ENCODE measurements at regions not wholly inside any gene's neighbourhood (a gene's known extent, or its start where the extent isn't known, plus 50 kb on each side); places are given as distances from the start of the nearest gene placed in this dataset.
"Not testable (repeated sequence)": the region's sequence is repeated elsewhere in the genome, so short reads cannot be mapped to it uniquely, and the experiment has no call there.

DNA sequence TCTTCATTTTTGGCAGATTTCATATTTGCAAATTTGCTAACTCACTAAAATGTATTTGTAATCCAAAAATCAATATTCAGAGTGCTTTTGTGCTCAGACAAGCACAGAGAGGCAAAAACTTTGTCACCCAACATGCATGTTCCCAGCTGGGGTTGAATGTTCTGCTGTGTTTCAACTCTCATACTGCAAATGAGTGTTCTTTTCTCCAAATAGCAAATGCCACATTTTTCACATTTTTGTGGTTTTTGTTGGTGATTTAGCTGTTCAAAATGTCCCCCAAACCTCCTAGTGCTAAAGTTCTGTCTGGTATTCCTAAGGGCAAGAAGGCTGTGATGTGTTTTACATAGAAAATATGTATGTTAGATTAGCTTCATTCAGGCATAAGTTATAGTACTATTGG, 87.3 kb upstream of the PCSK5 start:
- DNase-seq: no peak

DNA sequence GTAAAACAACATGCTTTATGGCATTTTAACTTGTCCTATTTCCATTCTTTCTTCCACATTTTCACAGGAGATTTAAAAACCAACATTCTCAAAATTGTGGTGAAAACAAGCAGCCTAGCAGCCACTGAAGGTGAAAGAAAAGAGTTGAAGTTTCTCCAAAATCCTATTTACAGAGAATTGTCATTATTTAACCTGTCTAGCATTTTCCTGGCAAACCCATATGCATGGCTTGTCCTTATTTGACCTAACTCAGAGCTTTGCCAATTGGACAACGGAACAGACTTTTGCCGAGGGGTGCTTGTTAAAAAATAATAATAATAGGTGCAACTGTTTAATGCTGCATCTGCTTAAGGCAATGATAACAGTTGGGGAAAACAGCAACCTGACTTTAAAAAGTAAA, 80.4 kb upstream of the PCSK5 start:
- no peak for DNase-seq

DNA sequence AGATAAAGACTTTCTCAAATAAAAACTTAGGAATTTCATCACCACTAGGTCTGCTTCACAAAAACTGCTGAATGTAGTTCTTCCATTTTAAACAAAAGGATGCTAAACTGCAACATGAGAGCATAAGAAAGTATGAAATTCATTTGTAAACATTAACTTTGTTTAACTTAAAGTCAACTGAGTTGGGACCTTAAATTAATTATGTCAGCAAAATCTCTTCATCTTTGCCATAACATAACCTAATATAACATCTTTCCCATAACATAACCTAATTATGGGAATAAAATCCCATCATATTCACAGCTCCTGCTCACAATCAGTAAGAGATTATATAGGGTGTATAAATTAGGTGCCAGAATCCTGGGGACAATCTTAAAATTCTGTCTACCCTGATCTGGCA, 78.8 kb upstream of the PCSK5 start:
- DNase-seq: no peak

DNA sequence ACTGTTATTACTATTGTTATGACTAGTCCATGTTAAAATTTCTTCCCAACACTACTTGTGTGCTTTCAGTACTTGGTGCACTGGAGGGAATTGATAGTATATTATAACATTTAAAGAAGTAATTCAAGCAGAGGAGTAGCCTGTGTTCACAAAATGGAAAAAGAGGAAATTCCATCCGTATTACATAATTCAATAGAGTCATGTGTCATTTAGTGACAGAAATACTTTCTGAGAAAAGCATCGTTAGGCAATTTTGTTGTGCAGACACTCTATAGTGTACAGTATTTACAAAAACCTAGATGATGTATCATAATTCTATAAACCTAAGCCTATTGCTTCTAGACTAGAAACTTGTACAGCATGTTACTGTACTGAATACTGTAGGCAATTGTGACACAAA, 78.3 kb upstream of the PCSK5 start:
- DNase-seq: no peak

DNA sequence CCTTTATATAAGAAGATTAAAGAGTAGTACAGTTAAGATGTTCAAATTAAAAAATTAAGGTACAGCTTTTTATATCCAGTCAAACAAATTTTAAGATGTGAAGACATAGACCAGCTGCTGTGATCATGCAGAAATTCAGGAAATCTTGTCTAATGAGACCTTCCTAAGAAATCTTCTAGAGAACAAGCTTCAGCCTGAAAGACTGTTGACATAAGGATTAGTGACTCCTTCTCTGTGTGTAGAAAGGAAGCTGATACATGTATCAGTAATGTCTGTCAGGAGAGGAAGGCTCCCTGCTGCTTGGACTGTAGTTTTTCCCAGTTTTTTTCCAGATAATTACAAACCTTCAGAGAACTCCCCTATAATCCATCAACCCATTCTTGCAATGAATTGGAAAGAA, 75.8 kb upstream of the PCSK5 start:
- DNase-seq: no peak

DNA sequence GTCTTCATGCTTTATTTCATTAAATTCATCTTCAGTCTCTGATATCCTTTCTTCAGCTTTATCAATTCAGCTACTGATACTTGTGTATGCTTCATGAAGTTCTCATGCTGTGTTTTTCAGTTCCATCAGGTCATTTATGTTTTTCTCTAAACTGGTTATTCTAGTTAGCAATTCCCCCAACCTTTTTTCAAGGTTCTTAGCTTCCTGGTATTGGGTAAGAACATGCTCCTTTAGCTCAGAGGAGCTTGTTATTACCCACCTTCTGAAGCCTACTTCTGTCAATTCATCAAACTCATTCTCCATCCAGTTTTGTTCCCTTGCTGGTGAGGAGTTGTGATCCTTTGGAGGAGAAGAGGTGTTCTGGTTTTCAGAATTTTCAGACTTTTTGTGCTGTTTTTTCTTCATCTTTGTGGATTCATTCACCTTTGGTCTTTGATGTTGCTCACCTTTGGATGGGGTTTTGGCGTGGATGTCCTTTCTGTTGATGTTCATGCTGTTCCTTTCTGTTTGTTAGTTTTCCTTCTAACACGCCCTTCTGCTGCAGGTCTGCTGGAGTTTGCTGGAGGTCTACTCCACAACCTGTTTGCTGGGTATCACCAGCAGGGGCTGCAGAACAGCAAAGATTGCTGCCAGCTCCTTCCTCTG, 69.9 kb upstream of the PCSK5 start:
- not testable (repeated sequence) for DNase-seq

DNA sequence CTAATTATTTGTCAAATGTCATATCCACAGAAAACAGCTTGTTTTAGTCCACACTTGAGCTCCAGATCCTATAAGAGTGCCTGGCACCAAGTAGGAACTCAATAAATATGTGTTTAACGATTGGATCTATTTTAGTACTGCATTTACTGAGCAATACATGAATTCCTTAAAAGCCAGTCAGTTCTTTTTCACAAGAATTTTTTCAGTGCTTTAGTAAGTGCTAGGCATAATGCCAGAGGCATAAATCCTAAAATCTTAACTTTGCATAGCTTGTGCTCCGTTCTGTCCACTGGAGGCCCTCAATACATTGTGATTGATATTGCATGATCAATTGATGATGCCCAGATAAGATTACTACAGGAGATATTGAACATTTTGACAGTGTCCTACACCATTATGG, 67.3 kb upstream of the PCSK5 start:
- DNase-seq: no peak

DNA sequence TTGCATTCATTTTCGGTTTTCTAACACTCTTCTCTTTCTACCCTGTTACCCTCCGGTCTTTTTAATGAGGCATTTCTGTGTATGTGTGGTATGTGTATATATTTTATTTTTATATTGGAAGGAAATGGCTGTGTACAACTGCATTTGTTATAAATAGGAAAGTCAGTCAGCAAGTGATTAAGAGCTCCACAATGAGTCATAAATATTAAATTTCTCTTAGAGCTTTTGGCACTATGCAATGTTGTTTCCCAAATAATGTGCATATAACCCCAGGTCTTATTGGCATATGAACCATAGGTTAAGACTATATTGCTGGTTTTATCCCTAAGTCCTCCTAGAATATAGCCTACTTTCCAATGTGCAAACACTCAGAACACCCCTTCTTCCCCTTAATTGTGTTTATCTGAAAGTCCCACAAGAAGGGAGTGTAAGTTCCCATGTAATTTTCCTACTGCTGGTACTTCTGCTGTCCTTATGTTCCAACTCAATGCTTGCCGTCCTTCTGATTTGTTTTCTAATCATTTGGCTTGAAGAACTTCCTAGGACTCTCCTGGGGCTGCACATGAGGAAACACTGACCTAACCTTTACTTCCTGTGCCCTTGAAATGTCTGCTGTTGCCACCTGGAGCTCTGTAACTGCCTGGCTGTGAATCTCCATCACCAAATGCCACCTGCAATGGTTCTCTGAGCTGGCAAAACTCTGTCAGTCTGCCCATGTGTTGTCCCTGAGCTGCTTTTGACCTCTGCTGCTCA, 65.5 kb upstream of the PCSK5 start:
- DNase-seq: no peak

DNA sequence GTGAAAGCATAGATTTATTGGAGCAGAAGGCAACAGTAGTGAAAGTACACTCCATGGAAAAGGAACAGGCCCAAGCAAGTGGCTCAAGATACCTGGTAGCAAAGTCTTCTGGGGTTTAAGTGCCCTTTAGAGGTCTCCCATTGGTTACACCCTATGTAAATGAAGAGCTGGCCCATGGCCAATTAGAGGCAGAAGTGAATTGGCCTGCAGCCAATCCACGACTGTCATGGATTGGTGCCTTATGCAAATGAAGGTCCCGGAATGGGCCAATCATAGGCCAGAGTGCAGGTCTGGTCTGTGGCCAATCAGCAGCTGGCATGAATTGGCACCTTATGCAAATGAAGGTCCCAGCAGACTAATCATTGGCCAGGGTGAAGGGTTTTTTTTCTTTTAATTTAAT, 64.2 kb upstream of the PCSK5 start:
- no peak for DNase-seq

DNA sequence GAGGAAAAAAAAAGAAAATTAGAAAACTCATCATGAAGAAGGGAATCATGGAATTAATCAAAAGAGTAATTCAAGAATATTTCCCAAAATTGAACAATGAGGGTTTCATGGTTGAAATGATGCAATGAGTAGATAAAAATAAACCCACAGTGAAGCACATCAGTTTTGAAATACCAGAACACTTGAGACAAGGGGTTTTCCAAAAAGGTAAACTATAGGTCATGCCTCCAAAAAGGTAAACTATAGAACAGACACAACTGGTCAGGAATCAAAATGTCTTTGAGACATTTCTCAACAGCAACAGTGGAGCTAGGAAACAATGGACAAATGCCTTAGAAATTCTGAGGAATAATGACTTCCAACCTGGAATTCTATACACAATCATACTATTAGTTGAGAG, 60.2 kb upstream of the PCSK5 start:
- DNase-seq: no peak

DNA sequence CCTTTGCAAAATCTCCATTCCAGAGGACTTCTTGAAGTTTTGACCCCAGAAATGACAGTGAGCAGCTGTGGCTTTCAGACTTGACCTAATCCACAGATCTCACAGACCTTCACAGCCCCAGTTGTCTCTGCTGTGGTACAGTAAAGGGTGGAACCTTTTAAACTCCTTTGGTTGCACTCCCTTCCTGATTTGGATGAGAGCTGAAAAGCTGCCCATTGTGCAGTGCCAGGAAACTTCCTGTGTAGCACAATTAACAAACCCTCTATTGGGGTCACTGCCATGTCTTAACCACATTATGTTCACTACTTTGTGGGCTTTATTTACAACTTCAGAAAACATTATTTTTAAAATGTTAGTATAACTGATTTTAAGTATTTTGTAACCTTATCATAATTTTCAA, 56.7 kb upstream of the PCSK5 start:
- no peak for DNase-seq

DNA sequence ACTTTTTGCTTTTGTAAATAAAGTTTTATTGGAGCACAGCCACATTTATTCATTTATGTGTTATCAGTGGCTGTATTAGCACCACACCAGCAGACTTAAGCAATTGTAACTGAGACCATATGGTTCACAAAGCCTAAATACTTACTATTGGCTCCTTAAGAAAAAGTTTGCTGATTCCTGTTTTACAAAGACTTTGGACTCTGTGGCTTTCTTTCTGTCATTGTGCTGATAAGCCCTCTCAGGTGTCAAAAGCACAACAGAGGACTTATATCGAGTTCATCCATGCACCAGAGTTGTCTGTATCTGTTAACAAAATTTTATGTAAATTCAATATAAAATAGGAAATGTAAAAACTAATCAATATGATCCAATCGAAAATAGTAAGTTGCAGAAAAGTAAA, 55.6 kb upstream of the PCSK5 start:
- DNase-seq: no peak

Measured in effector CD4-positive, alpha-beta T cell (primary cell).